ENCODE measurements at regions not wholly inside any gene's neighbourhood (a gene's known extent, or its start where the extent isn't known, plus 50 kb on each side); places are given as distances from the start of the nearest gene placed in this dataset.
"Not testable (repeated sequence)": the region's sequence is repeated elsewhere in the genome, so short reads cannot be mapped to it uniquely, and the experiment has no call there.

GRCh38 chr12:9310645-9311044, 102.5 kb upstream of the PZP start:
- not testable (repeated sequence) for TF ChIP-seq EP300 (IDR thresholded peaks at IDR 0.05; ENCODE audit: low read depth in 2 of 2, low read length in 2 of 2); EP300 (CRISPR knock-in tag; IDR thresholded peaks at IDR 0.05; ENCODE audit: borderline replicate concordance); DZIP1 (CRISPR knock-in tag; IDR thresholded peaks at IDR 0.05); CTCF (CRISPR knock-in tag; IDR thresholded peaks at IDR 0.05); TOE1 (CRISPR knock-in tag; IDR thresholded peaks at IDR 0.05); ATF1 (CRISPR knock-in tag; IDR thresholded peaks at IDR 0.05); ZNF343 (CRISPR knock-in tag; IDR thresholded peaks at IDR 0.05); HES4 (CRISPR knock-in tag; IDR thresholded peaks at IDR 0.05; ENCODE audit: borderline replicate concordance); POLR2A (IDR thresholded peaks at IDR 0.05; ENCODE audit: insufficient read depth in 1 of 2, low read depth in 2 of 2, low read length in 2 of 2)
